Omental fat pad (tissue), 3 donors: ENCODE measurements at regions not wholly inside any gene's neighbourhood (a gene's known extent, or its start where the extent isn't known, plus 50 kb on each side); places are given as distances from the start of the nearest gene placed in this dataset.

Experiments used
- ATAC-seq: fragments of 150-250 bp; one replicate; pipeline ENCODE4 v1.9.1; 2016; ENCODE audit warnings: mild to moderate bottlenecking, moderate library complexity; ENCODE audit not compliant: low FRiP score
- DNase-seq: peaks from one replicate; pipeline ENCODE4 v3.0.0-alpha.2; 2019; ENCODE audit warnings: low spot score
- CTCF ChIP-seq, 3 donors: fragments of 450-650 bp; IDR thresholded peaks; one replicate each; pipeline ENCODE4 v1.5.1; 2016 to 2017; ENCODE audit warnings: antibody characterized with exemption in 3 of 3, mild to moderate bottlenecking in 3 of 3, moderate library complexity in 2 of 3

GRCh38 chr4:100935090-100935489 is 412.2 kb downstream of the PPP3CA start:
- no peak for ATAC-seq

GRCh38 chr4:100933628-100934027 is 413.7 kb downstream of the PPP3CA start:
- no peak for ATAC-seq
- DNase-seq = no peak
- no peak for TF ChIP-seq CTCF (IDR thresholded peaks at IDR 0.05)

More at GRCh38 chr4:100935090-100935489, 412.2 kb downstream of the PPP3CA start:
- TF ChIP-seq CTCF (IDR thresholded peaks at IDR 0.05) = no peak
- DNase-seq = no peak

- no peak for TF ChIP-seq CTCF (IDR thresholded peaks at IDR 0.05)
- DNase-seq (no peak), ATAC-seq (no peak)
Measured at GRCh38 chr4:100929758-100930157, 411.9 kb upstream of the EMCN start.

- ATAC-seq (no peak), DNase-seq (no peak)
- TF ChIP-seq CTCF (IDR thresholded peaks at IDR 0.05) = no peak
Measured at GRCh38 chr4:100929135-100929534, 411.3 kb upstream of the EMCN start.

- ATAC-seq (no peak), DNase-seq (no peak)
- no peak for TF ChIP-seq CTCF (IDR thresholded peaks at IDR 0.05)
Measured at GRCh38 chr4:100926039-100926717, 408.4 kb upstream of the EMCN start.

- DNase-seq (no peak), ATAC-seq (no peak)
- no peak for TF ChIP-seq CTCF (IDR thresholded peaks at IDR 0.05)
Measured at GRCh38 chr4:100913685-100914084, 395.9 kb upstream of the EMCN start.

GRCh38 chr4:100908540-100908939 is 390.7 kb upstream of the EMCN start:
- TF ChIP-seq CTCF (IDR thresholded peaks at IDR 0.05) = no peak
- ATAC-seq (no peak), DNase-seq (no peak)
